Muscle layer of colon (tissue), 2 donors: ENCODE measurements at regions not wholly inside any gene's neighbourhood (a gene's known extent, or its start where the extent isn't known, plus 50 kb on each side); places are given as distances from the start of the nearest gene placed in this dataset.

ENCODE experiments used
- H3K27ac ChIP-seq: one replicate; pipeline ENCODE4 v1.7.0; 2013; ENCODE audit warnings: low read depth, mild to moderate bottlenecking, low read length, moderate library complexity
- H3K27me3 ChIP-seq, 2 donors: one replicate each; pipeline ENCODE4 v1.7.0; 2013; ENCODE audit warnings: low read length in 2 of 2, mild to moderate bottlenecking in 2 of 2; ENCODE audit not compliant: insufficient read depth in 2 of 2, control insufficient read depth in 1 of 2
- H3K36me3 ChIP-seq: one replicate; pipeline ENCODE4 v1.7.0; 2013; ENCODE audit warnings: mild to moderate bottlenecking, low read length; ENCODE audit not compliant: insufficient read depth
- H3K4me1 ChIP-seq: one replicate; pipeline ENCODE4 v1.7.0; 2013; ENCODE audit warnings: mild to moderate bottlenecking, low read length; ENCODE audit not compliant: insufficient read depth
- H3K4me3 ChIP-seq, 2 donors: one replicate each; pipeline ENCODE4 v1.7.0; 2013; ENCODE audit warnings: low read length in 2 of 2, low read depth in 1 of 2, mild to moderate bottlenecking in 1 of 2, moderate library complexity in 1 of 2
- H3K9ac ChIP-seq: one replicate; pipeline ENCODE4 v1.7.0; 2013; ENCODE audit warnings: low read length
- H3K9me3 ChIP-seq: one replicate; pipeline ENCODE4 v1.7.0; 2013; ENCODE audit warnings: mild to moderate bottlenecking, low read length
- donor health status: abdominal sarcoma.
- donor health status: Adenocarcinoma of cecum.

- no peak overlapping the region for H3K9ac ChIP-seq
- no peaks in the 10 kb centered on the region for H3K4me1 ChIP-seq
- H3K4me3 ChIP-seq = no peak overlapping the region
- no peaks in the 10 kb centered on the region for H3K27me3 ChIP-seq
- no peaks in the 10 kb centered on the region for H3K36me3 ChIP-seq
- no peak overlapping the region for H3K27ac ChIP-seq
- no peaks in the 10 kb centered on the region for H3K9me3 ChIP-seq
Measured at GRCh38 chr1:72636631-72637030, 354.3 kb upstream of the NEGR1 start.

DNA sequence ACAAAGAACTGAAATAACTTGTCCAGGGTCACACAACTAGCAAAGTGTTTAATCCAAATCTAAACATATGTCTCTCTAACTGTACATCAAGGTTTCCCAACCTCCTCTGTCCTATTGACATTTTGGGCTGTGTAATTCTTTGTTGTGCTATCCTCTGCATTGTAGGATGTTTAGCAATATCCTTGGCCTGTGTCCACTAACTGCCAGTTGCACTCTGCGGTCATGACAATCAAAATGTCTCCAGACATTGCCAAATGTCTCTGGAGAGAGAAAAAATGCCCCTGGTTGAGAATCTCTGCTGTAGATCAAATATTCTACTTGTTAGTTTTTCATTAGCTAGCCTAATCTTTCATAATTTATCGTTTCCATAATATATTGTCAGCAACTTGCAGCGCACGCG, 353.4 kb upstream of the NEGR1 start:
- no peak overlapping the region for H3K27ac ChIP-seq
- H3K4me3 ChIP-seq = no peak overlapping the region
- H3K4me1 ChIP-seq = no peaks in the 10 kb centered on the region
- no peaks in the 10 kb centered on the region for H3K9me3 ChIP-seq
- H3K27me3 ChIP-seq = no peaks in the 10 kb centered on the region
- H3K9ac ChIP-seq = no peak overlapping the region
- no peaks in the 10 kb centered on the region for H3K36me3 ChIP-seq

DNA sequence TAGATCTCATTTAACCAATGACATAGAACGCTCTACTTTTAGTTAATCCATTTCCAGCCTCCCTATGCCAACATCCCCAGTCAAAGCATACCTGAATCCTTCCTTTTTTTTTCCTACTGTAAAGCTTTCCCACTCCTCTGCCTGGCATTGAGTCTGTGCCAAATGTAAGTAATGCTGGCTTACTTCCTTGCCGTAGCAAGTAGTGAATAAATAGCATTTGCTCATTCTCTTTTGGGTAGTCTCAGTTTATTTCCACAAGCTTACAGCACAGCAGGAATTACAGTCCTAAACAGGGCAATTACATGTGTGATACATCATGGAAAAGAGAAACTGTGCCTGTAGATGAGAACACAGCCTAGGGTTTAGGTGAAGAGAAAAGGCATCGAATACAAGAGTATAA, 352.6 kb upstream of the NEGR1 start:
- Histone ChIP-seq H3K4me1 (no peaks in the 10 kb centered on the region), H3K27ac (no peak overlapping the region), H3K4me3 (no peak overlapping the region), H3K9ac (no peak overlapping the region), H3K9me3 (no peaks in the 10 kb centered on the region), H3K27me3 (no peaks in the 10 kb centered on the region), H3K36me3 (no peaks in the 10 kb centered on the region)

- no peaks in the 10 kb centered on the region for H3K4me1 ChIP-seq
- H3K36me3 ChIP-seq = no peaks in the 10 kb centered on the region
- no peaks in the 10 kb centered on the region for H3K27me3 ChIP-seq
- no peak overlapping the region for H3K9ac ChIP-seq
- no peaks in the 10 kb centered on the region for H3K9me3 ChIP-seq
- H3K27ac ChIP-seq = no peak overlapping the region
- no peak overlapping the region for H3K4me3 ChIP-seq
Measured at GRCh38 chr1:72631449-72631848, 349.1 kb upstream of the NEGR1 start.

DNA sequence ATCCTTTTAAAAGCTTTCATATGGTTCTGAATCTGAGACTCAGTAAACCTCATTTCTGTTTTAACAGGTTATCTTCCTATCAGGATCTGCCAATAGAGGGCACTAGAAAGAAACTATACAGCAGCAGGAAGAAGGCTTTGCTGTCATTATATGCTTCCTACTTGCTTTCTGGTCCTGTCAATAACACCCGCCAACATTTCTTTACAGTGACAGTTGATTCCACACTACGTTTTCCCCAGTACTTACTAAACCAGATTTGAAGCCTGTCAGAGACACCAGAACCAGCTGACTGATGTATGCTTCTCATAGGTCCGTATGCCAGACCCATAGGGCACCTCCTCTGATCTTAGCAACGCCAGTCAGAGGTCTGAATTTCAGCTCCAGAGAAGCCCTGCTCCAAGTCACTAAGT, 341.0 kb upstream of the NEGR1 start:
- Histone ChIP-seq H3K9ac (no peak overlapping the region), H3K4me3 (peak overlapping the region in 1 of 2 donors; percentile 17)

DNA sequence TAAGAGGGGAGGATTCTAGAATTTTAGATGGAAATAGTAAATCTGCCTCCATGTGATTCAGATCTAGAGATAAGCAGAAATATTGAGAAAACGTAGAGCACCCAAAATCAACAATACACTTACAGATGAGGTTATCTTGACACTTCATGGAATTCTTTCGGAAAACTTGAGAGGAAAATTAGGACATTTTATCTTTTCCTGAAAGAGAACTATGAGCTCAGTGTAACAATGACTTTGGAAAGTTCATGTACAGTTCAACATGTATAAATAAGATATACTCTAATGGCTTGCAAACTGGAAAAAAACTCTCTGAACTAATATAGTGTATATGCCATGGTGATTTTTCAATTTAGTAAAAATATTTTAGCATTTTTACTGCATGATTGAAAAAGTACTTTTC, 338.1 kb upstream of the NEGR1 start:
- no peaks in the 10 kb centered on the region for H3K4me1 ChIP-seq
- no peak overlapping the region for H3K9ac ChIP-seq
- H3K9me3 ChIP-seq = no peaks in the 10 kb centered on the region

More for the DNA sequence above, 341.0 kb upstream of the NEGR1 start:
- no peaks in the 10 kb centered on the region for H3K9me3 ChIP-seq
- H3K27me3 ChIP-seq = no peaks in the 10 kb centered on the region
- no peaks in the 10 kb centered on the region for H3K36me3 ChIP-seq
- H3K27ac ChIP-seq = no peak overlapping the region
- no peaks in the 10 kb centered on the region for H3K4me1 ChIP-seq

DNA sequence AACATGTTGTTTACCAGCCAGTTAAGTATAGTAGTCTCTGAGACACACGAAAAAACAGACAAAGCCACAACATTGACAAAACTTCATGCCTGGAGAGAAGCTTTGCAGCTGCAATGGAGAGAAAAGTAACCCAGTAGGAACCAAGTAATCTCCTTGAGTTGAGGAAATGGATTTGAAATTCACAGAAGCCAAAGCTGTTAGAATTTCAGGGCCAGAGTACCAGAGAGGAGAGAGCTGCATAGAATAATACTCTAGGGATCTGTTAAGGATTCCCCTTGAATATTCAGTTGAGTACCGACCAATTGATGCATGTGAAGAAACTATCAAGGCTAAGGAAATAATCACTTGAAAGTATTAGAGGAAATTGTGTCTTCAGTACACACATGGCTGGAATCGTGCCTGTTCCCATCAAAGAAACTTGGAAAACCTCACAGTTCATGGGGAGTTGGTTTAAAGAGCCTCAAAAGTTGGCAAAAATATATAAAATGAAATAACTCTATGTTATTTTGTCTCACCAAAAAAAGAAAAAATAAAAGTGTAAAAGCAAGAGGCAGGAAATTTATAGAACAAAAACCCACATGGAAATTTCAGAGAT, 324.0 kb upstream of the NEGR1 start:
- no peaks in the 10 kb centered on the region for H3K36me3 ChIP-seq
- H3K9me3 ChIP-seq = no peaks in the 10 kb centered on the region
- H3K27ac ChIP-seq = no peak overlapping the region
- H3K4me3 ChIP-seq = no peak overlapping the region
- H3K27me3 ChIP-seq = no peaks in the 10 kb centered on the region
- H3K9ac ChIP-seq = no peak overlapping the region
- no peaks in the 10 kb centered on the region for H3K4me1 ChIP-seq

More for the DNA sequence above, 338.1 kb upstream of the NEGR1 start:
- H3K4me3 ChIP-seq = no peak overlapping the region
- no peak overlapping the region for H3K27ac ChIP-seq
- no peaks in the 10 kb centered on the region for H3K36me3 ChIP-seq
- no peaks in the 10 kb centered on the region for H3K27me3 ChIP-seq

GRCh38 chr1:72601035-72601674, 318.8 kb upstream of the NEGR1 start:
- no peak overlapping the region for H3K27ac ChIP-seq
- H3K27me3 ChIP-seq = no peaks in the 10 kb centered on the region
- H3K4me1 ChIP-seq = no peaks in the 10 kb centered on the region

GRCh38 chr1:72586023-72586685, 303.8 kb upstream of the NEGR1 start:
- no peaks in the 10 kb centered on the region for H3K36me3 ChIP-seq
- H3K9ac ChIP-seq = no peak overlapping the region
- no peaks in the 10 kb centered on the region for H3K9me3 ChIP-seq
- no peaks in the 10 kb centered on the region for H3K4me1 ChIP-seq
- no peaks in the 10 kb centered on the region for H3K27me3 ChIP-seq
- no peak overlapping the region for H3K27ac ChIP-seq
- no peak overlapping the region for H3K4me3 ChIP-seq

More at GRCh38 chr1:72601035-72601674, 318.8 kb upstream of the NEGR1 start:
- no peak overlapping the region for H3K9ac ChIP-seq
- H3K36me3 ChIP-seq = no peaks in the 10 kb centered on the region
- H3K4me3 ChIP-seq = no peak overlapping the region
- no peaks in the 10 kb centered on the region for H3K9me3 ChIP-seq

- Histone ChIP-seq H3K4me1 (no peaks in the 10 kb centered on the region), H3K27me3 (no peaks in the 10 kb centered on the region), H3K36me3 (no peaks in the 10 kb centered on the region), H3K9ac (no peak overlapping the region), H3K27ac (no peak overlapping the region), H3K9me3 (no peaks in the 10 kb centered on the region), H3K4me3 (no peak overlapping the region)
Measured at GRCh38 chr1:72579629-72580028, 297.3 kb upstream of the NEGR1 start.

GRCh38 chr1:72570815-72571214, 288.5 kb upstream of the NEGR1 start:
- Histone ChIP-seq H3K9ac (no peak overlapping the region), H3K4me3 (no peak overlapping the region), H3K9me3 (no peaks in the 10 kb centered on the region), H3K27ac (no peak overlapping the region), H3K36me3 (no peaks in the 10 kb centered on the region), H3K27me3 (no peaks in the 10 kb centered on the region), H3K4me1 (peaks cover 7% of the 10 kb centered on the region)
